Activated naive CD4-positive, alpha-beta T cell treated with anti-CD3 and anti-CD28 coated beads, Interleukin-2, amount 10 ng/mL, durations not matched to agents 7 days and 5 days (primary cell): ENCODE measurements at regions not wholly inside any gene's neighbourhood (a gene's known extent, or its start where the extent isn't known, plus 50 kb on each side); places are given as distances from the start of the nearest gene placed in this dataset.

Experiments
- CTCF ChIA-PET: fragments of 350-600 bp; sonication (Branson Sonifier 250); formaldehyde crosslinking; loops from one replicate; lab custom pipeline; 2021; ENCODE audit warnings: antibody characterized with exemption; lab: Charles Lee
- DNase-seq: peaks from one replicate; pipeline ENCODE4 v3.0.0-alpha.2; 2020
- H3K27ac Mint-ChIP-seq: one replicate; pipeline ENCODE4 v1.8.0; 2021; ENCODE audit warnings: mild to moderate bottlenecking, moderate library complexity, mixed read lengths
- H3K27me3 Mint-ChIP-seq: one replicate; pipeline ENCODE4 v1.8.0; 2021; ENCODE audit warnings: mild to moderate bottlenecking, mixed read lengths
- H3K36me3 Mint-ChIP-seq: one replicate; pipeline ENCODE4 v1.8.0; 2021; ENCODE audit warnings: mixed read lengths
- H3K4me1 Mint-ChIP-seq: one replicate; pipeline ENCODE4 v1.8.0; 2021; ENCODE audit warnings: mixed read lengths
- H3K4me3 Mint-ChIP-seq: one replicate; pipeline ENCODE4 v1.8.0; 2021; ENCODE audit warnings: mild to moderate bottlenecking, moderate library complexity, mixed read lengths
- H3K9me3 Mint-ChIP-seq: one replicate; pipeline ENCODE4 v1.8.0; 2021; ENCODE audit warnings: mixed read lengths

GRCh38 chr17:71055128-71055527 is 885.8 kb downstream of the KCNJ2 start:
- Mint-ChIP-seq H3K27me3 (no peaks in the 10 kb centered on the region), H3K36me3 (no peaks in the 10 kb centered on the region), H3K4me1 (no peaks in the 10 kb centered on the region), H3K27ac (no peak overlapping the region), H3K9me3 (peaks cover 17% of the 10 kb centered on the region), H3K4me3 (no peak overlapping the region)
- CTCF ChIA-PET = no interaction called here
- DNase-seq = no peak

GRCh38 chr17:71057448-71057847 is 888.1 kb downstream of the KCNJ2 start:
- Mint-ChIP-seq H3K4me3 (no peak overlapping the region), H3K27ac (no peak overlapping the region), H3K27me3 (no peaks in the 10 kb centered on the region), H3K4me1 (no peaks in the 10 kb centered on the region), H3K36me3 (no peaks in the 10 kb centered on the region), H3K9me3 (peaks cover 19% of the 10 kb centered on the region)
- CTCF ChIA-PET = no interaction called here
- no peak for DNase-seq

- CTCF ChIA-PET = no interaction called here
- no peaks in the 10 kb centered on the region for H3K36me3 Mint-ChIP-seq
- H3K9me3 Mint-ChIP-seq = peaks cover 20% of the 10 kb centered on the region
- no peak for DNase-seq
- no peak overlapping the region for H3K4me3 Mint-ChIP-seq
- no peak overlapping the region for H3K27ac Mint-ChIP-seq
- H3K27me3 Mint-ChIP-seq = no peaks in the 10 kb centered on the region
- H3K4me1 Mint-ChIP-seq = no peaks in the 10 kb centered on the region
Observed at GRCh38 chr17:71057938-71058337, 888.6 kb downstream of the KCNJ2 start.

GRCh38 chr17:71063127-71063526 is 893.8 kb downstream of the KCNJ2 start:
- H3K36me3 Mint-ChIP-seq = no peaks in the 10 kb centered on the region
- peaks cover 22% of the 10 kb centered on the region for H3K9me3 Mint-ChIP-seq
- no peak overlapping the region for H3K4me3 Mint-ChIP-seq
- no peak for DNase-seq
- no peaks in the 10 kb centered on the region for H3K4me1 Mint-ChIP-seq
- H3K27me3 Mint-ChIP-seq = no peaks in the 10 kb centered on the region
- H3K27ac Mint-ChIP-seq = no peak overlapping the region
- CTCF ChIA-PET = no interaction called here

- no peak overlapping the region for H3K4me3 Mint-ChIP-seq
- CTCF ChIA-PET = no interaction called here
- no peaks in the 10 kb centered on the region for H3K27me3 Mint-ChIP-seq
- no peak overlapping the region for H3K27ac Mint-ChIP-seq
- H3K4me1 Mint-ChIP-seq = no peaks in the 10 kb centered on the region
- H3K9me3 Mint-ChIP-seq = peaks cover 25% of the 10 kb centered on the region
- no peaks in the 10 kb centered on the region for H3K36me3 Mint-ChIP-seq
- DNase-seq = no peak
Observed at GRCh38 chr17:71063559-71063958, 894.2 kb downstream of the KCNJ2 start.

- CTCF ChIA-PET = no interaction called here
- H3K36me3 Mint-ChIP-seq = no peaks in the 10 kb centered on the region
- H3K27ac Mint-ChIP-seq = no peak overlapping the region
- no peaks in the 10 kb centered on the region for H3K4me1 Mint-ChIP-seq
- H3K27me3 Mint-ChIP-seq = no peaks in the 10 kb centered on the region
- no peak for DNase-seq
- peaks cover 11% of the 10 kb centered on the region for H3K9me3 Mint-ChIP-seq
- no peak overlapping the region for H3K4me3 Mint-ChIP-seq
Observed at GRCh38 chr17:71067669-71068407, 898.5 kb downstream of the KCNJ2 start.

GRCh38 chr17:71068408-71068750 is 899.0 kb downstream of the KCNJ2 start:
- H3K27ac Mint-ChIP-seq = no peak overlapping the region
- no peaks in the 10 kb centered on the region for H3K27me3 Mint-ChIP-seq
- no peaks in the 10 kb centered on the region for H3K4me1 Mint-ChIP-seq
- H3K4me3 Mint-ChIP-seq = no peak overlapping the region
- CTCF ChIA-PET = no interaction called here
- peaks cover 9% of the 10 kb centered on the region for H3K9me3 Mint-ChIP-seq
- no peak for DNase-seq
- no peaks in the 10 kb centered on the region for H3K36me3 Mint-ChIP-seq

- Mint-ChIP-seq H3K4me3 (no peak overlapping the region), H3K27ac (no peak overlapping the region), H3K9me3 (peaks cover 6% of the 10 kb centered on the region), H3K4me1 (no peaks in the 10 kb centered on the region), H3K27me3 (no peaks in the 10 kb centered on the region), H3K36me3 (no peaks in the 10 kb centered on the region)
- CTCF ChIA-PET = no interaction called here
- DNase-seq = no peak
Observed at GRCh38 chr17:71071041-71071440, 901.7 kb downstream of the KCNJ2 start.

- Mint-ChIP-seq H3K36me3 (no peaks in the 10 kb centered on the region), H3K9me3 (peaks cover 6% of the 10 kb centered on the region), H3K27me3 (no peaks in the 10 kb centered on the region), H3K27ac (no peak overlapping the region), H3K4me3 (no peak overlapping the region), H3K4me1 (no peaks in the 10 kb centered on the region)
- CTCF ChIA-PET = no interaction called here
- DNase-seq = no peak
Observed at GRCh38 chr17:71071837-71072236, 902.5 kb downstream of the KCNJ2 start.

GRCh38 chr17:71080937-71081336 is 911.6 kb downstream of the KCNJ2 start:
- CTCF ChIA-PET = no interaction called here
- H3K27ac Mint-ChIP-seq = no peak overlapping the region
- H3K27me3 Mint-ChIP-seq = no peaks in the 10 kb centered on the region

GRCh38 chr17:71081666-71082065 is 912.3 kb downstream of the KCNJ2 start:
- Mint-ChIP-seq H3K27me3 (no peaks in the 10 kb centered on the region), H3K9me3 (peaks cover 17% of the 10 kb centered on the region), H3K27ac (no peak overlapping the region), H3K4me1 (no peaks in the 10 kb centered on the region), H3K36me3 (no peaks in the 10 kb centered on the region), H3K4me3 (no peak overlapping the region)
- DNase-seq = no peak
- CTCF ChIA-PET = no interaction called here

More at GRCh38 chr17:71080937-71081336, 911.6 kb downstream of the KCNJ2 start:
- H3K9me3 Mint-ChIP-seq = peaks cover 17% of the 10 kb centered on the region
- H3K4me1 Mint-ChIP-seq = no peaks in the 10 kb centered on the region
- no peaks in the 10 kb centered on the region for H3K36me3 Mint-ChIP-seq
- DNase-seq = no peak
- H3K4me3 Mint-ChIP-seq = no peak overlapping the region

- CTCF ChIA-PET = no interaction called here
- no peaks in the 10 kb centered on the region for H3K27me3 Mint-ChIP-seq
- peaks cover 10% of the 10 kb centered on the region for H3K9me3 Mint-ChIP-seq
- H3K4me1 Mint-ChIP-seq = no peaks in the 10 kb centered on the region
- no peaks in the 10 kb centered on the region for H3K36me3 Mint-ChIP-seq
- no peak overlapping the region for H3K27ac Mint-ChIP-seq
- DNase-seq = no peak
- no peak overlapping the region for H3K4me3 Mint-ChIP-seq
Observed at GRCh38 chr17:71084219-71084618, 914.9 kb downstream of the KCNJ2 start.

GRCh38 chr17:71084838-71085237 is 915.5 kb downstream of the KCNJ2 start:
- Mint-ChIP-seq H3K4me1 (no peaks in the 10 kb centered on the region), H3K27ac (no peak overlapping the region), H3K27me3 (no peaks in the 10 kb centered on the region), H3K4me3 (no peak overlapping the region), H3K36me3 (no peaks in the 10 kb centered on the region), H3K9me3 (peaks cover 7% of the 10 kb centered on the region)
- DNase-seq = no peak
- CTCF ChIA-PET = no interaction called here

- Mint-ChIP-seq H3K36me3 (no peaks in the 10 kb centered on the region), H3K4me1 (no peaks in the 10 kb centered on the region), H3K9me3 (peaks cover 4% of the 10 kb centered on the region), H3K4me3 (no peak overlapping the region), H3K27me3 (no peaks in the 10 kb centered on the region), H3K27ac (no peak overlapping the region)
- no peak for DNase-seq
- CTCF ChIA-PET = no interaction called here
Observed at GRCh38 chr17:71085238-71086033, 916.1 kb downstream of the KCNJ2 start.

GRCh38 chr17:71089431-71089830 is 920.1 kb downstream of the KCNJ2 start:
- Mint-ChIP-seq H3K27me3 (no peaks in the 10 kb centered on the region), H3K27ac (no peak overlapping the region), H3K4me1 (no peaks in the 10 kb centered on the region), H3K4me3 (no peak overlapping the region), H3K9me3 (peaks cover 8% of the 10 kb centered on the region), H3K36me3 (no peaks in the 10 kb centered on the region)
- CTCF ChIA-PET = no interaction called here
- no peak for DNase-seq
